T-helper 17 cell (primary cell): ENCODE measurements at regions not wholly inside any gene's neighbourhood (a gene's known extent, or its start where the extent isn't known, plus 50 kb on each side); places are given as distances from the start of the nearest gene placed in this dataset.
A peak's percentile ranks its signal among the peaks of the same experiment; 100 is the strongest.
"Not testable (repeated sequence)": the region's sequence is repeated elsewhere in the genome, so short reads cannot be mapped to it uniquely, and the experiment has no call there.

Experiments used
- ATAC-seq: fragments of 150-1000 bp; cut with Tn5 transposase; 2 replicates; pipeline ENCODE4 v1.10.0; 2021; ENCODE audit warnings: mild to moderate bottlenecking, moderate library complexity
- DNase-seq, 3 donors: peaks; one replicate each; pipeline versions ENCODE4 v3.0.0 to v3.0.0-alpha.2; 2020 to 2021
- H3K9me3 ChIP-seq: one replicate; pipeline ENCODE4 v1.7.0; 2013; ENCODE audit warnings: low read length, mild to moderate bottlenecking; ENCODE audit not compliant: control insufficient read depth, poor library complexity, severe bottlenecking
- H3K27ac Mint-ChIP-seq: one replicate; pipeline ENCODE4 v1.8.0; 2022; ENCODE audit warnings: mild to moderate bottlenecking, moderate library complexity, mixed read lengths
- H3K27me3 Mint-ChIP-seq: one replicate; pipeline ENCODE4 v1.8.0; 2022; ENCODE audit warnings: mixed read lengths
- H3K36me3 Mint-ChIP-seq: one replicate; pipeline ENCODE4 v1.8.0; 2022; ENCODE audit warnings: low read depth, mixed read lengths
- H3K4me1 Mint-ChIP-seq: one replicate; pipeline ENCODE4 v1.8.0; 2022; ENCODE audit warnings: mild to moderate bottlenecking, mixed read lengths
- H3K4me3 Mint-ChIP-seq: one replicate; pipeline ENCODE4 v1.8.0; 2022; ENCODE audit warnings: mild to moderate bottlenecking, moderate library complexity, mixed read lengths

DNA sequence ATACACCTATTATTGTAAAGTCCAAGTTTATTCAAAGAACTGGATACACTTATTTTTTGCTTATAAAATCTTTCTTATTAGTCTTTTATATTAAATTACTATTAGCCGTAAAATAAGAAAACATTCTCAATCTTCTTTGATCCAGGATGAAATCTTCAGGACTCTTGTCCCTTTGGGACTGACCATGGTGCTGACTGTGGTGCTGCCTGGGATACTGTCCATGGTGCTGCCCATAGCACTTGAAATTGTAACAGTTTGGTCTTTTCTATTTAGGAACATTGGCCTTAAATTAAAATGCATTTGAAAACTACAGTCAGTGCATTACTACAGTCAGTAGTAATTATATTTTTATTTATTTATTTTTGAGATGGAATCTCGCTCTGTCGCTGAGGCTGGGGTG lies 53.0 kb upstream of the ARL17B start:
- not testable (repeated sequence) for H3K27me3 Mint-ChIP-seq, H3K4me1 Mint-ChIP-seq, H3K27ac Mint-ChIP-seq, H3K9me3 ChIP-seq, ATAC-seq, DNase-seq, H3K4me3 Mint-ChIP-seq, H3K36me3 Mint-ChIP-seq

DNA sequence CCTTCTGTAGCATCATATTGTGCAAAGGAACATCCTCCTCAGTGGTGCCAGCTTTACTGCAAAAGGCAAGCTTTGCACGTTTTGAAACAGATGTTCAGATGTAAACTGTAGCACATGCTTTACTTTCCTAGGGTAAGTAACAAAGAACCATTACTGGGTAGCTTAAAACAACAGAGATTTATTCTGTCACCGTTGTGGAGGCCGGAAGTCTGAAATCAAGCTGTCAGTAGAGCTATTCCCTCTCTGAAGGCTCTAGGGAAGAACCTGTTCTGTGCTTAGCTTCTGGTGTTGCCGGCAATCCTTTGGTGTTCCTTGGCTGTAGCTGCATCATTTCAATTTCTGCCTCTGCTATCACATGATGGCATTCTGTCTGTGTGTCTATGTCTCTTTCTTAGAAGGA lies 50.6 kb upstream of the ARL17B start:
- not testable (repeated sequence) for H3K36me3 Mint-ChIP-seq, H3K9me3 ChIP-seq, H3K4me3 Mint-ChIP-seq, DNase-seq, ATAC-seq, H3K4me1 Mint-ChIP-seq, H3K27me3 Mint-ChIP-seq, H3K27ac Mint-ChIP-seq

DNA sequence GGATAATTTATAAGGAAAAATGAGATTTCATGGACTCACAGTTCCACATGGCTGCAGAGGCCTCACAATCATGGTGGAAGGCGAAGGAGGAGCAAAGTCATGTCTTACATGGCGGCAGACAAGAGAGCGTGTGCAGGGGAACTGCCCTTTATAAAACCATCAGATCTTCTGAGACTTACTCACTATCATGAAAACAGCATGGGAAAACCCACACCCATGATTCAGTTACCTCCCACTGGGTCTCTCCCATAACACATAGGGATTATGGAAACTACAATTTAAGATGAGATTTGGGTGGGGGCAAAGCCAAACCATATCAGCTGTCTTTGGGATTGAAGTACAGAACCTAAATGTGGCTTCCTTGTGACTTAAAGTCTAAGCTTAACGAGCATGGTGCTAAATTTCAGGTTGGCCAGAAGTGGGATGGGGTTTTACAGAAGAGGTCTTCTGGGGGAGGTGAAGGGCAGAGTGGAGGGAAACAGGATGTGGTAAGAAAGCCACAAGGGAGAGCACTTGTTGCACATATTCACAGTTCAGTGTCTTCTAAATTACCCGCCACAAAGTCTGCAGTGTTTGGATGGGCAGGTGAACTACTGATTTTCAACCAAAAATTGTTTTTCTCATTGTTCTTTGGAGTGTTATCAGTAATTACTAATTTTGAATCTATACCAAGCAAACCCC lies 49.7 kb upstream of the ARL17B start:
- peak; percentile 98 for ATAC-seq
- not testable (repeated sequence) for H3K4me3 Mint-ChIP-seq, H3K36me3 Mint-ChIP-seq, H3K4me1 Mint-ChIP-seq, H3K27ac Mint-ChIP-seq, H3K27me3 Mint-ChIP-seq, DNase-seq, H3K9me3 ChIP-seq
